ENCODE measurements at regions not wholly inside any gene's neighbourhood (a gene's known extent, or its start where the extent isn't known, plus 50 kb on each side); places are given as distances from the start of the nearest gene placed in this dataset.

DNA sequence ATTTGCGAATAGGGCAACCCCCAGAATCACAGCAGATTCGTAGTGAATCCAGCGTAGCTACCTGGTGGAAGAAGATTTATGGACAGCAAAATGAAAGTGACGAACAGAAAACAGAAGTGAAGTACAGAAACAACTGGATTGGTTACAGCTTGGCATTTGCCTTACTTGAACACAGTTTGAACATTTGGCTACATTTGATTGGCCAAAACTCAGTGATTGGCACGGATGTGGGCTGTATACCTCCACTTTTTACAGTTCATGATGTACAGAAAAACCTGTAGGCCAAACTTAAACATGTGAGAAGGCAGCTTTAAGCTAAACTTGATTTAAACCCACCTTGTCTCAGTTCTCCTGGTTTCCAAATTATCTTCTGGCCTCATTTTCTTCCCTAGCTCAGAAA, 49.9 kb upstream of the AMN1 start:
- DNase-seq = no peak

All from NCI-H187 treated with DMSO at 0.1 percent for 48 hours (cell line).